ENCODE measurements at regions not wholly inside any gene's neighbourhood (a gene's known extent, or its start where the extent isn't known, plus 50 kb on each side); places are given as distances from the start of the nearest gene placed in this dataset.
"Not testable (repeated sequence)": the region's sequence is repeated elsewhere in the genome, so short reads cannot be mapped to it uniquely, and the experiment has no call there.

DNA sequence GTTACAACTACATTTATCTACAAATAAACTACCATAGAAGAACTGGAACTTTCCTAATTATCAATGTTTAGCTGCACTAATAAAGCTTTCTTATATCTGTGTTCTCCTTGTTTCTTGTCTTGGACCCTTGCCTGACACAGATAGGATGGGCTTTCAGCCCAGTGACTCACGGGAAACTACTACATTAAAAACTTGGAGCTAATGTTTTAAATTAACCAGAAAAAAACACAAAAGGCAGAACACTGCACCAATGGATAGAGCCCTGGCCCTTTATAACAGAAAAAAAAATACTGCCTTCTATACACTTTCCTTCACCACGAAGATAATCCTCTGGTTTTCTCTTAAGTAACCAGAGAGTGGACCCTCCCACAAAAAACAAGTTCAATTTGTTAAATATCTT lies 223.9 kb downstream of the BCL2L11 start:
- H3K4me2 ChIP-seq (ENCODE audit: insufficient read depth, insufficient read length, low read length); H2BK20ac ChIP-seq (ENCODE audit: low read depth, low read length, poor library complexity, severe bottlenecking); H4K8ac ChIP-seq (replicated peaks; ENCODE audit: insufficient read length, low read depth, low read length); H2AK5ac ChIP-seq (ENCODE audit: insufficient read length, low read length); H3K27ac ChIP-seq (ENCODE audit: insufficient read length, low read depth, low read length); H4K91ac ChIP-seq (ENCODE audit: insufficient read length, low read depth, low read length); H2BK5ac ChIP-seq (ENCODE audit: insufficient read length, low read length); H2BK120ac ChIP-seq (ENCODE audit: low read depth, low read length, poor library complexity, severe bottlenecking); H2AFZ ChIP-seq (ENCODE audit: low read length); H3K9me3 ChIP-seq (ENCODE audit: control insufficient read depth, low read depth, low read length); H3K56ac ChIP-seq (ENCODE audit: insufficient read length, low read depth, low read length); H3K18ac ChIP-seq (ENCODE audit: insufficient read length, low read depth, low read length); H3K27me3 ChIP-seq (ENCODE audit: insufficient read depth, low read length); H4K20me1 ChIP-seq (ENCODE audit: control insufficient read depth, insufficient read depth, insufficient read length); H3K9ac ChIP-seq (ENCODE audit: extremely low read depth, insufficient read length, low read length); H3K79me2 ChIP-seq (ENCODE audit: insufficient read depth, low read length); H3K36me3 Mint-ChIP-seq (ENCODE audit: insufficient read depth in 1 of 3, low read depth in 3 of 3); H3K27ac Mint-ChIP-seq; H3K4ac ChIP-seq (ENCODE audit: low read depth, low read length); DNase-seq; H3T11ph ChIP-seq (ENCODE audit: low read length); H3K23ac ChIP-seq (ENCODE audit: insufficient read length, low read depth, low read length); H3K4me1 ChIP-seq (ENCODE audit: insufficient read depth, low read length); H3K4me3 Mint-ChIP-seq; H3K27me3 Mint-ChIP-seq (ENCODE audit: low read depth); H3K4me1 Mint-ChIP-seq; H4K5ac ChIP-seq (ENCODE audit: insufficient read length, low read depth, low read length); H3K23me2 ChIP-seq (ENCODE audit: insufficient read length, low read depth, low read length, poor library complexity, severe bottlenecking); H3K79me1 ChIP-seq (ENCODE audit: insufficient read depth, low read depth, low read length, poor library complexity, severe bottlenecking); H2BK15ac ChIP-seq (ENCODE audit: low read depth, low read length); H3K9me3 Mint-ChIP-seq; H3K14ac ChIP-seq (ENCODE audit: insufficient read depth, low read length); H2BK12ac ChIP-seq (ENCODE audit: insufficient read length, low read depth, low read length): not testable (repeated sequence)
- no CpG with 5 or more reads among the region's 2 CpGs for WGBS (ENCODE audit: extremely low coverage, insufficient read length, low lambda C conversion rate)

- H3K27me3 ChIP-seq (ENCODE audit: insufficient read depth, low read length); H2BK15ac ChIP-seq (ENCODE audit: low read depth, low read length); H3K27me3 Mint-ChIP-seq (ENCODE audit: low read depth); H2BK12ac ChIP-seq (ENCODE audit: insufficient read length, low read depth, low read length); H3K36me3 Mint-ChIP-seq (ENCODE audit: insufficient read depth in 1 of 3, low read depth in 3 of 3); H2AFZ ChIP-seq (ENCODE audit: low read length); H3K9me3 ChIP-seq (ENCODE audit: control insufficient read depth, low read depth, low read length); H2BK20ac ChIP-seq (ENCODE audit: low read depth, low read length, poor library complexity, severe bottlenecking); H3K56ac ChIP-seq (ENCODE audit: insufficient read length, low read depth, low read length); H2AK5ac ChIP-seq (ENCODE audit: insufficient read length, low read length); H3K4me1 Mint-ChIP-seq; H3K4me1 ChIP-seq (ENCODE audit: insufficient read depth, low read length); H3K4me2 ChIP-seq (ENCODE audit: insufficient read depth, insufficient read length, low read length); H3K18ac ChIP-seq (ENCODE audit: insufficient read length, low read depth, low read length); H3K4ac ChIP-seq (ENCODE audit: low read depth, low read length); H3K79me2 ChIP-seq (ENCODE audit: insufficient read depth, low read length); H3K27ac Mint-ChIP-seq; H2BK5ac ChIP-seq (ENCODE audit: insufficient read length, low read length); H3K14ac ChIP-seq (ENCODE audit: insufficient read depth, low read length); H4K5ac ChIP-seq (ENCODE audit: insufficient read length, low read depth, low read length); H2BK120ac ChIP-seq (ENCODE audit: low read depth, low read length, poor library complexity, severe bottlenecking); H3K4me3 Mint-ChIP-seq; H3K9ac ChIP-seq (ENCODE audit: extremely low read depth, insufficient read length, low read length); H3K23ac ChIP-seq (ENCODE audit: insufficient read length, low read depth, low read length); H3K79me1 ChIP-seq (ENCODE audit: insufficient read depth, low read depth, low read length, poor library complexity, severe bottlenecking); DNase-seq; H3K23me2 ChIP-seq (ENCODE audit: insufficient read length, low read depth, low read length, poor library complexity, severe bottlenecking); H3T11ph ChIP-seq (ENCODE audit: low read length); H3K9me3 Mint-ChIP-seq; H4K8ac ChIP-seq (replicated peaks; ENCODE audit: insufficient read length, low read depth, low read length); H3K27ac ChIP-seq (ENCODE audit: insufficient read length, low read depth, low read length); H4K91ac ChIP-seq (ENCODE audit: insufficient read length, low read depth, low read length); H4K20me1 ChIP-seq (ENCODE audit: control insufficient read depth, insufficient read depth, insufficient read length): not testable (repeated sequence)
- WGBS (ENCODE audit: extremely low coverage, insufficient read length, low lambda C conversion rate) = no CpG with 5 or more reads among the region's 3 CpGs
Measured at GRCh38 chr2:111345439-111345838, 224.7 kb downstream of the BCL2L11 start.

Data from H9 (cell line).